Body of pancreas (tissue), 4 donors: ENCODE measurements at regions not wholly inside any gene's neighbourhood (a gene's known extent, or its start where the extent isn't known, plus 50 kb on each side); places are given as distances from the start of the nearest gene placed in this dataset.

Source experiments
- ATAC-seq: fragments of 150-250 bp; one replicate; pipeline ENCODE4 v1.9.1; 2016
- DNase-seq, 4 donors: peaks; one replicate each; pipeline ENCODE4 v3.0.0-alpha.2; 2019
- H3K27ac ChIP-seq, 4 donors: fragments of 200-600 bp; sonication (generic); 1 replicate in 3 of 4; 2 replicates in 1 of 4; pipeline versions ENCODE4 v1.5.1 to v1.6.1; 2016 to 2019; ENCODE audit warnings: mild to moderate bottlenecking in 1 of 4, mixed read lengths in 1 of 4, moderate library complexity in 1 of 4
- H3K27me3 ChIP-seq, 2 donors: fragments of 200-600 bp; sonication (generic); one replicate each; pipeline ENCODE4 v1.6.0; 2016; ENCODE audit warnings: mild to moderate bottlenecking in 1 of 2
- H3K36me3 ChIP-seq, 2 donors: fragments of 200-600 bp; sonication (generic); replicated peaks in 1 of 2; 2 replicates each; pipeline ENCODE4 v1.5.1; 2016; ENCODE audit warnings: low read depth in 2 of 2; ENCODE audit not compliant: insufficient read depth in 1 of 2
- H3K4me1 ChIP-seq: fragments of 200-600 bp; sonication (generic); one replicate; pipeline ENCODE4 v1.6.0; 2016
- H3K4me3 ChIP-seq, 2 donors: fragments of 200-600 bp; sonication (generic); 1 replicate in 1 of 2; 2 replicates in 1 of 2; pipeline ENCODE4 v1.5.1; 2016 to 2019
- H3K9me3 ChIP-seq, 3 donors: fragments of 200-600 bp; sonication (generic); 1 replicate in 2 of 3; 2 replicates in 1 of 3; pipeline ENCODE4 v1.5.1; 2016
- POLR2A ChIP-seq, 3 donors: fragments of 450-650 bp; IDR thresholded peaks; one replicate each; pipeline ENCODE4 v1.6.1; 2016; ENCODE audit warnings: antibody characterized with exemption in 3 of 3, mild to moderate bottlenecking in 2 of 3
- WGBS, 2 donors: methylation state at CpG; one replicate each; pipeline ENCODE4 v1.1.5; 2017; 5-methylcytosine and 5-hydroxymethylcytosine counted together
- intact Hi-C: fragments of 100-400 bp; cut with DNase I; formaldehyde crosslinking; loops from one replicate; pipeline ENCODE4 v1.15.1; 2023
- TF ChIP-seq, protein P1 (sequence below), 7 experiments: fragments of 450-650 bp in 4 of 7; fragments of 200-600 bp in 3 of 7; sonication (generic) in 3 of 7; IDR thresholded peaks; one replicate each; pipeline ENCODE4 v1.5.1; 2016 to 2019; ENCODE audit warnings: antibody characterized with exemption in 7 of 7

DNA sequence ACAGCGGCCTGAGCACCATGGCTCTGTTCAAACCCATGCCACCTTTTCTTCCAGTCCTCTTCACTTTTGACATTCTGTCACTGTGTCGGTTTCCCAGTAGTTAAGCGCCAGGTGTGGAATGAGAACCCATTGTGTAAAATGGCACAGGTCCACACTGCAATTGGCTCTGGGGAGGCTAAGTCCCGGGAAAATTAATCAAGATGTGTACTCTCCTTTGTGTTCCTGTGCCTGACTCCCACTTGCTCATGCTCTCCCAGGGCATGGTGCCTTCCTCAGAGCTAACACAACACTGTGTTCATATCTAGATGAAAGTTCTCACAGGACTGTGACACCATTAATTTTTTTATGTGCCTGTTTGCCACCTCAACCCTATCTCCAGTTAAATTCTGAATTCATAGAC is 59.0 kb upstream of the BTG3 start:
- no peaks in the 10 kb centered on the region for H3K9me3 ChIP-seq
- DNase-seq (peak in 2 of 4 donors; percentile 13 to 21), ATAC-seq (no peak)
- no peaks in the 10 kb centered on the region for H3K36me3 ChIP-seq
- intact Hi-C loops, result loop anchor here (5.0 kb wide), 1 partner anchor 251 kb away; no protein-coding TSS in a partner anchor
- H3K4me3 ChIP-seq, result no peak overlapping the region
- H3K27ac ChIP-seq, result no peak overlapping the region
- no peaks in the 10 kb centered on the region for H3K27me3 ChIP-seq
- TF ChIP-seq POLR2A (IDR thresholded peaks at IDR 0.05), result no peak
- TF ChIP-seq, protein P1, sequence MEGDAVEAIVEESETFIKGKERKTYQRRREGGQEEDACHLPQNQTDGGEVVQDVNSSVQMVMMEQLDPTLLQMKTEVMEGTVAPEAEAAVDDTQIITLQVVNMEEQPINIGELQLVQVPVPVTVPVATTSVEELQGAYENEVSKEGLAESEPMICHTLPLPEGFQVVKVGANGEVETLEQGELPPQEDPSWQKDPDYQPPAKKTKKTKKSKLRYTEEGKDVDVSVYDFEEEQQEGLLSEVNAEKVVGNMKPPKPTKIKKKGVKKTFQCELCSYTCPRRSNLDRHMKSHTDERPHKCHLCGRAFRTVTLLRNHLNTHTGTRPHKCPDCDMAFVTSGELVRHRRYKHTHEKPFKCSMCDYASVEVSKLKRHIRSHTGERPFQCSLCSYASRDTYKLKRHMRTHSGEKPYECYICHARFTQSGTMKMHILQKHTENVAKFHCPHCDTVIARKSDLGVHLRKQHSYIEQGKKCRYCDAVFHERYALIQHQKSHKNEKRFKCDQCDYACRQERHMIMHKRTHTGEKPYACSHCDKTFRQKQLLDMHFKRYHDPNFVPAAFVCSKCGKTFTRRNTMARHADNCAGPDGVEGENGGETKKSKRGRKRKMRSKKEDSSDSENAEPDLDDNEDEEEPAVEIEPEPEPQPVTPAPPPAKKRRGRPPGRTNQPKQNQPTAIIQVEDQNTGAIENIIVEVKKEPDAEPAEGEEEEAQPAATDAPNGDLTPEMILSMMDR (IDR thresholded peaks at IDR 0.05), result no peak
- WGBS, 2 donors, result 34 to 59% methylated on average over 4 of the region's 4 CpGs
- no peaks in the 10 kb centered on the region for H3K4me1 ChIP-seq

DNA sequence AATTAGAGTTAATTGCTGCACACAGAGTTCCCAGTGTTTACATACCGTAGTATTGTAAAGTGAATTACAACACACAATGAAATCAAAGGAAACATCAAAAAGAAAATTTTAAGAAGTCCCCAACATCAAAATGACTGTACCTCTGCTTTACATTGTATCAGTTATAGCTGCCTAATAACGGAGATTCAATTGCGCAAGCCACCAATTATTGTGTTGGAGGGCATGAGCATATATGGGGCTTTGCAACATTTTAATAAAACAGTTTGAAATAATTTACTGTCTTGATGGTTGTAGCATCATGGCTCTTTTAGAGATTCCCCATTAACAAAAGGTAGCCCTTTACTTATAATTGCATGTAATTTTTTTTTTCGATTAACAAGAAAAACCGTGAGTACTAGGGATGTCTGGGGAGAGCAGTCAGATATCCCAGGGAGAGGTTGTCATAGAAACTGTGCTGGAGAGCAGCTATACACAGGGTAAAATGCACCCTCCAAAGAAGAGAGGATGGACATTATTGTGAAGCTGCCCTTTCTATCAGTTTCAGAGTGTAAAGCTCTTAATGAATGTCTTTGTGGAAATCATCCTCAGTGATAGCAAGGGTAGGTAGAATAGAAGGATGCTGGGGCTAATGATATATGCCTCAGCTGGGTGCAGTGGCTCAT is 55.9 kb upstream of the BTG3 start:
- Histone ChIP-seq H3K9me3 (no peaks in the 10 kb centered on the region), H3K36me3 (no peaks in the 10 kb centered on the region), H3K27ac (no peak overlapping the region), H3K27me3 (no peaks in the 10 kb centered on the region), H3K4me3 (no peak overlapping the region), H3K4me1 (no peaks in the 10 kb centered on the region)
- no peak for DNase-seq
- no peak for ATAC-seq
- TF ChIP-seq, protein P1 (IDR thresholded peaks at IDR 0.05), result no peak
- no peak for TF ChIP-seq POLR2A (IDR thresholded peaks at IDR 0.05)
- 73 to 80% methylated on average over 5 of the region's 5 CpGs for WGBS, 2 donors
- intact Hi-C loops, result no loop called here

DNA sequence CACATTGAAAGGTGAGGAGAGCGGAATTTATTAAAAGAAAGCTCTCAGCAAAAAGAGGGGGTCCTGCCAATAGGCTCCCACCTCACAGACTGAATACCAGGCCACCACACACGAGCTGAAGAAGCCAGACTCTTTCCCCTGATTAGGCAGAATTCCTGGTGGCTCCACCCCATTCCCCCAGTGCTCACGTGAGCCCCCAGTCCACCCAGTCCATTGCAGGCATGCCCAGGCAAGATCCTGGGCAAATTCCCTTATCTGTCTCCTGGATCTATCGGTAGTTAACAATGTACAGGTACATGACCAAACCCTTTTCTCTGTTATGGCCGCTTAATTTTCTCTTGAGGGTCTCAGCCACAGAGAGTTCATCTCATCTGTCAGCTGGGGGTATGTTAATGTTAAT is 54.6 kb upstream of the BTG3 start:
- Histone ChIP-seq H3K9me3 (no peaks in the 10 kb centered on the region), H3K27ac (no peak overlapping the region), H3K4me3 (no peak overlapping the region), H3K4me1 (no peaks in the 10 kb centered on the region), H3K27me3 (no peaks in the 10 kb centered on the region), H3K36me3 (no peaks in the 10 kb centered on the region)
- 70 to 81% methylated on average over 5 of the region's 5 CpGs for WGBS, 2 donors
- DNase-seq (no peak), ATAC-seq (no peak)
- intact Hi-C loops, result no loop called here
- TF ChIP-seq, protein P1 (IDR thresholded peaks at IDR 0.05), result no peak
- TF ChIP-seq POLR2A (IDR thresholded peaks at IDR 0.05), result no peak
